Kidney epithelial cell (primary cell): ENCODE measurements at regions not wholly inside any gene's neighbourhood (a gene's known extent, or its start where the extent isn't known, plus 50 kb on each side); places are given as distances from the start of the nearest gene placed in this dataset.

Experiments
- DNase-seq: peaks from one replicate; pipeline ENCODE4 v3.0.0-alpha.2; 2010; ENCODE audit warnings: low read depth
- H3K27me3 ChIP-seq: 2 replicates; pipeline ENCODE4 v1.6.0; 2011; ENCODE audit warnings: low read length; ENCODE audit not compliant: control insufficient read depth, insufficient read depth
- H3K36me3 ChIP-seq: 2 replicates; pipeline ENCODE4 v1.5.1; 2011; ENCODE audit warnings: low read length; ENCODE audit not compliant: control insufficient read depth, insufficient read depth
- H3K4me3 ChIP-seq: 2 replicates; pipeline ENCODE4 v1.5.1; 2011; ENCODE audit warnings: low read depth, mild to moderate bottlenecking, control low read depth, low read length
- CTCF ChIP-seq: IDR thresholded peaks from 2 replicates; pipeline ENCODE4 v1.5.1; 2011; ENCODE audit warnings: mild to moderate bottlenecking, moderate library complexity, low read length, control low read depth, inconsistent platforms; ENCODE audit not compliant: insufficient read depth, poor library complexity, severe bottlenecking

- Histone ChIP-seq H3K27me3 (no peaks in the 10 kb centered on the region), H3K36me3 (no peaks in the 10 kb centered on the region), H3K4me3 (no peak overlapping the region)
- DNase-seq = no peak
- no peak for TF ChIP-seq CTCF
Measured at GRCh38 chr4:95729596-95729995, 110.3 kb upstream of the PDHA2 start.

- Histone ChIP-seq H3K4me3 (no peak overlapping the region), H3K27me3 (no peaks in the 10 kb centered on the region), H3K36me3 (no peaks in the 10 kb centered on the region)
- no peak for TF ChIP-seq CTCF
- peak; percentile 37 for DNase-seq
Measured at GRCh38 chr4:95728145-95728544, 111.7 kb upstream of the PDHA2 start.

GRCh38 chr4:95715830-95716229 lies 124.1 kb upstream of the PDHA2 start:
- Histone ChIP-seq H3K4me3 (no peak overlapping the region), H3K36me3 (no peaks in the 10 kb centered on the region), H3K27me3 (no peaks in the 10 kb centered on the region)
- no peak for TF ChIP-seq CTCF
- DNase-seq = no peak

GRCh38 chr4:95714571-95714970 lies 125.3 kb upstream of the PDHA2 start:
- no peak for DNase-seq
- Histone ChIP-seq H3K4me3 (no peak overlapping the region), H3K27me3 (no peaks in the 10 kb centered on the region), H3K36me3 (no peaks in the 10 kb centered on the region)
- TF ChIP-seq CTCF = no peak

- Histone ChIP-seq H3K36me3 (no peaks in the 10 kb centered on the region), H3K27me3 (no peaks in the 10 kb centered on the region), H3K4me3 (no peak overlapping the region)
- TF ChIP-seq CTCF = no peak
- no peak for DNase-seq
Measured at GRCh38 chr4:95705323-95705722, 134.6 kb upstream of the PDHA2 start.

- TF ChIP-seq CTCF = no peak
- peak; percentile 12 for DNase-seq
- H3K4me3 ChIP-seq = no peak overlapping the region
- no peaks in the 10 kb centered on the region for H3K36me3 ChIP-seq
- no peaks in the 10 kb centered on the region for H3K27me3 ChIP-seq
Measured at GRCh38 chr4:95701500-95702170, 138.3 kb upstream of the PDHA2 start.
